ENCODE measurements at regions not wholly inside any gene's neighbourhood (a gene's known extent, or its start where the extent isn't known, plus 50 kb on each side); places are given as distances from the start of the nearest gene placed in this dataset.
A peak's percentile ranks its signal among the peaks of the same experiment; 100 is the strongest.

DNA sequence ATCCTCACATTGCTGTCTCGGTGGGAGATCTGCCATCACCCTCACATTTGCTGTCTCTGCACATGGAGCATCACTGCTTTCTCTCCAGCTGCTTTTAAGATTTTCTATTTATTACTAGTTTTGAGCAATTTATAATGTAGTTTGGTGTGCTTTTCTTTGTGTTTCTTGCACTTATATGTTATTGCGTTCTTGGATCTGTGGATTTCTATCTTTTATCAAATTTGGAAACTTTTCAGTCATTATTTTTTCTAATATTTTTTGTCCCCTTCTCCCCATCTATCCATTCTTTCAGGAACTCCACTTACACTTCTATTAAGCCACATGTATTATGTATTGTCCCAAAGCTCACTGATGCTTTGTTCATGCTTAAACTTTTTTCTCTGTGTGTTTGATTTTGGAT is 108.9 kb downstream of the FOXL3 start:
- FAIRE-seq: no peak
- intact Hi-C loops (cut with DNase I): no loop called here
- WGBS, 2 donors: 90 to 96% methylated on average over 2 of the region's 2 CpGs
- no peak for ATAC-seq
- no peaks in the 10 kb centered on the region for H3K4me1 ChIP-seq
- no peak for DNase-seq
- no peak overlapping the region for H3K27ac ChIP-seq
- H3K9me3 ChIP-seq: no peaks in the 10 kb centered on the region
- H3K27me3 ChIP-seq: no peaks in the 10 kb centered on the region
- H3K36me3 ChIP-seq: no peaks in the 10 kb centered on the region
- H3K4me3 ChIP-seq: no peak overlapping the region
- TF ChIP-seq, protein P1, sequence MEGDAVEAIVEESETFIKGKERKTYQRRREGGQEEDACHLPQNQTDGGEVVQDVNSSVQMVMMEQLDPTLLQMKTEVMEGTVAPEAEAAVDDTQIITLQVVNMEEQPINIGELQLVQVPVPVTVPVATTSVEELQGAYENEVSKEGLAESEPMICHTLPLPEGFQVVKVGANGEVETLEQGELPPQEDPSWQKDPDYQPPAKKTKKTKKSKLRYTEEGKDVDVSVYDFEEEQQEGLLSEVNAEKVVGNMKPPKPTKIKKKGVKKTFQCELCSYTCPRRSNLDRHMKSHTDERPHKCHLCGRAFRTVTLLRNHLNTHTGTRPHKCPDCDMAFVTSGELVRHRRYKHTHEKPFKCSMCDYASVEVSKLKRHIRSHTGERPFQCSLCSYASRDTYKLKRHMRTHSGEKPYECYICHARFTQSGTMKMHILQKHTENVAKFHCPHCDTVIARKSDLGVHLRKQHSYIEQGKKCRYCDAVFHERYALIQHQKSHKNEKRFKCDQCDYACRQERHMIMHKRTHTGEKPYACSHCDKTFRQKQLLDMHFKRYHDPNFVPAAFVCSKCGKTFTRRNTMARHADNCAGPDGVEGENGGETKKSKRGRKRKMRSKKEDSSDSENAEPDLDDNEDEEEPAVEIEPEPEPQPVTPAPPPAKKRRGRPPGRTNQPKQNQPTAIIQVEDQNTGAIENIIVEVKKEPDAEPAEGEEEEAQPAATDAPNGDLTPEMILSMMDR (IDR thresholded peaks at IDR 0.05): no peak

DNA sequence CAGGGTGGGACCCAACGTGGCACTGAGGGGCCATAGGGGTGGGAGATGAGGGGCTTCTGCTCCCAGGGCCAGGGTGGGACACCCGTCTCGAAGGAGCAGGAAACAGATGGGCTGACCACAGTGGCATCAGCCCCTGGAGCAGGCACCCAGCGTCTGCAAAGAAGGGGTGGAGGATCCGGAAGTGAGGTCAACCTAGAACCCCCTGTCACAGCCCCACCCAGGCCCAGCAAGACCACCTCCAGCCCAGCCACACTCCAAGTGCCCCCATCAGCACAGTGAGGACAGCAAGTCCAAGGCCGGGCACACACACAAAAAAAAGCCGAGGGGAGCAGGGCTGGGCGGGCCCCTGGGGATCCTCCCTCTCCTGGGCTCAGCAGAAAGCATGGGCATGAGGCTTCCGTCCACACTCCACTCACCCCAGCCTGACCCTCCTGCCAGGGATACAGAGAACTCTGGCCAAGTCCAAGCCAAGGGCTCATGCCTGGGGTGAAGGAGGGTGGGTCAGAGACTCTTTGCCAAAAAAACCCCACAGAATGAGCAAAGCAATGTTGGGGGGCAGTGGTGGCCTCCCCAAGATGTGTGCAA is 111.0 kb downstream of the FOXL3 start:
- H3K4me3 ChIP-seq: no peak overlapping the region
- TF ChIP-seq, protein P1 (IDR thresholded peaks at IDR 0.05): no peak
- 87 to 91% methylated on average over 9 of the region's 9 CpGs for WGBS, 2 donors
- H3K27me3 ChIP-seq: no peaks in the 10 kb centered on the region
- ATAC-seq (no peak), FAIRE-seq (no peak), DNase-seq (peak in 4 of 6 donors; percentile 1 to 47 (median 12))
- no peak overlapping the region for H3K27ac ChIP-seq
- intact Hi-C loops (cut with DNase I): no loop called here
- H3K4me1 ChIP-seq: no peaks in the 10 kb centered on the region
- H3K9me3 ChIP-seq: no peaks in the 10 kb centered on the region
- H3K36me3 ChIP-seq: no peaks in the 10 kb centered on the region

DNA sequence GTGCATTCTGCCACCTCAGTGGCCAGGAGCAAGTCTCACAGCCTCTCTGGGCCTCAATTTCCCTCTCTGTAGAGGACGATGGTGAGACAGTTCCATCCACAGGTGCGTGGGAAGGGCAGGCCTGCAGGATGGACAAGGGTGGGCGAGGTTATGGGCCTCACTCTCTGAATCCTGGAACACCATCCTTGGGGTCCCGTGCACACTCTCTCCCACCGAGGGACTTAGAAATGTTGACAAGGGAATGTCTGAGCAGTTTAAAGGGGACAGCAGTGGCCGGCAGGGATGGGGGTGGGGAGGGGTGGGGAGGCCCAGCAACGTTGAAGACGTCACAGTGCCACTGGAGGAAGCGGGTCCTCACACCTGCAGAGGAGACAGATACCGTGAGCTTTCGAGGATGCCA is 111.5 kb downstream of the FOXL3 start:
- no peak for ATAC-seq
- H3K4me1 ChIP-seq: no peaks in the 10 kb centered on the region
- DNase-seq: no peak
- no peaks in the 10 kb centered on the region for H3K9me3 ChIP-seq
- H3K36me3 ChIP-seq: no peaks in the 10 kb centered on the region
- no peaks in the 10 kb centered on the region for H3K27me3 ChIP-seq
- no peak overlapping the region for H3K27ac ChIP-seq
- intact Hi-C loops (cut with DNase I): no loop called here
- no peak for FAIRE-seq
- TF ChIP-seq, protein P1 (IDR thresholded peaks at IDR 0.05): no peak
- H3K4me3 ChIP-seq: no peak overlapping the region
- WGBS, 2 donors: 94 to 95% methylated on average over 10 to 11 of the region's 11 CpGs

DNA sequence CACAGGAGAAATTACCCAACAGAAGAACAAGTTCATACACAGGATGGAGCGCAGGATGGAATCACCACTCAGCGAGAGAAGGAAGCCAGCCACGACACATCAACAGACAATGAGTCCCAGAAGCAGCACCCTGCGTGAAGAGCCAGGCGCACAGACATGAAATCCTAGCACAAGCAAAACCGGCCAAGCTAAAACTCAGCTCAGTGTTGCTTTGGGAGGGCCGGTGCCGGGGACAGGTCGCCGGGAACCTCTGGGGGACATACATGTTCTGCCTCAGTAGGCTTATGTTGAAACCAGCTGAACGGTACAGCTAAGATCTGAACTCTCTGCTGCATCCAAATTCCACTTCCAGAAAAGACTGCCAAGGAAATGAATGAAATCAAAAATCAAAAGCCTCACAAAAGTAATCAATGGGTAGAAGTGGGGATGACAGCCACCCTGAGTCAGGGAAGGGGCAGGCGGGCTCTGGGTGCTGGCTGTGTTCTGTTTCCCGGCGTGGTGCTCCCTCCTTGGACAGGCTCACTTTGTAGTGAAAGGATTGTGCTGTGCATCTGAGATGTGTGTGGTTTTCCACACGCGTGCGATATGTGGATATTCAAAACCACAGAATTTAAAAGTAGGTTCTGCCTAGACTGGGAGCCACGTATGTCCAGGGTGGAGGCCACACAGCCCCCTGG is 114.7 kb downstream of the PDGFA start:
- no peaks in the 10 kb centered on the region for H3K27me3 ChIP-seq
- FAIRE-seq: no peak
- H3K9me3 ChIP-seq: no peaks in the 10 kb centered on the region
- no peak overlapping the region for H3K4me3 ChIP-seq
- ATAC-seq: no peak
- no peaks in the 10 kb centered on the region for H3K36me3 ChIP-seq
- no peaks in the 10 kb centered on the region for H3K4me1 ChIP-seq
- peak in 2 of 6 donors; percentile 0 to 6 for DNase-seq
- intact Hi-C loops (cut with DNase I): no loop called here
- no peak overlapping the region for H3K27ac ChIP-seq
- TF ChIP-seq, protein P1 (IDR thresholded peaks at IDR 0.05): no peak
- WGBS, 2 donors: 90 to 93% methylated on average over 18 of the region's 18 CpGs
